ENCODE measurements at regions not wholly inside any gene's neighbourhood (a gene's known extent, or its start where the extent isn't known, plus 50 kb on each side); places are given as distances from the start of the nearest gene placed in this dataset.
"Not testable (repeated sequence)": the region's sequence is repeated elsewhere in the genome, so short reads cannot be mapped to it uniquely, and the experiment has no call there.

GRCh38 chr2:105669384-105669891 lies 75.3 kb upstream of the NCK2 start:
- TF ChIP-seq EP300 (IDR thresholded peaks at IDR 0.05) (no peak), POLR2AphosphoS5 (IDR thresholded peaks at IDR 0.05) (no peak), POLR2A (IDR thresholded peaks at IDR 0.05) (no peak), CTCF (IDR thresholded peaks at IDR 0.05) (no peak)
- Histone ChIP-seq H3K27ac (no peak overlapping the region), H3K4me1 (peaks cover 0 to 17% (median 0%) of the 10 kb centered on the region in 3 donors), H3K4me3 (no peak overlapping the region), H3K9me3 (peaks cover 0 to 31% (median 3%) of the 10 kb centered on the region in 3 donors), H3K36me3 (no peaks in the 10 kb centered on the region), H3K27me3 (no peaks in the 10 kb centered on the region)
- ATAC-seq = no peak
- WGBS, 2 donors (ENCODE audit: low coverage in 1 of 2) = 94 to 100% methylated on average over 2 to 4 of the region's 4 CpGs

GRCh38 chr2:105665480-105665879 lies 79.2 kb upstream of the NCK2 start:
- no peak for ATAC-seq
- H3K4me3 ChIP-seq = no peak overlapping the region
- 92 to 100% methylated on average over 1 of the region's 1 CpG for WGBS, 2 donors (ENCODE audit: low coverage in 1 of 2)
- H3K27me3 ChIP-seq = no peaks in the 10 kb centered on the region
- H3K9me3 ChIP-seq = peaks cover 0 to 34% (median 3%) of the 10 kb centered on the region in 3 donors
- TF ChIP-seq EP300 (IDR thresholded peaks at IDR 0.05) (no peak), CTCF (IDR thresholded peaks at IDR 0.05) (no peak), POLR2AphosphoS5 (IDR thresholded peaks at IDR 0.05) (no peak), POLR2A (IDR thresholded peaks at IDR 0.05) (no peak)
- H3K27ac ChIP-seq = no peak overlapping the region
- H3K4me1 ChIP-seq = peaks cover 0 to 5% (median 0%) of the 10 kb centered on the region in 3 donors
- no peaks in the 10 kb centered on the region for H3K36me3 ChIP-seq

- Histone ChIP-seq H3K27me3 (no peaks in the 10 kb centered on the region), H3K36me3 (no peaks in the 10 kb centered on the region), H3K4me1 (no peaks in the 10 kb centered on the region), H3K4me3 (no peak overlapping the region), H3K27ac (no peak overlapping the region), H3K9me3 (peaks cover 0 to 14% (median 0%) of the 10 kb centered on the region in 3 donors)
- 82 to 89% methylated on average over 4 of the region's 4 CpGs for WGBS, 2 donors (ENCODE audit: low coverage in 1 of 2)
- TF ChIP-seq POLR2AphosphoS5 (IDR thresholded peaks at IDR 0.05) = no peak
- no peak for TF ChIP-seq POLR2A (IDR thresholded peaks at IDR 0.05)
- no peak for TF ChIP-seq EP300 (IDR thresholded peaks at IDR 0.05)
- TF ChIP-seq CTCF (IDR thresholded peaks at IDR 0.05) = no peak
- ATAC-seq = no peak
Observed at GRCh38 chr2:105660489-105660888, 84.2 kb upstream of the NCK2 start.

- WGBS, 2 donors (ENCODE audit: low coverage in 1 of 2) = 67 to 100% methylated on average over 1 of the region's 4 CpGs
- not testable (repeated sequence) for H3K27ac ChIP-seq
Observed at GRCh38 chr2:105655723-105656606, 88.7 kb upstream of the NCK2 start.

GRCh38 chr2:105655244-105655643 lies 89.5 kb upstream of the NCK2 start:
- ATAC-seq = no peak
- Histone ChIP-seq H3K27me3 (no peaks in the 10 kb centered on the region), H3K4me1 (no peaks in the 10 kb centered on the region), H3K36me3 (no peaks in the 10 kb centered on the region), H3K4me3 (no peak overlapping the region), H3K27ac (no peak overlapping the region), H3K9me3 (no peaks in the 10 kb centered on the region)
- TF ChIP-seq EP300 (IDR thresholded peaks at IDR 0.05) (no peak), POLR2AphosphoS5 (IDR thresholded peaks at IDR 0.05) (no peak), CTCF (IDR thresholded peaks at IDR 0.05) (no peak), POLR2A (IDR thresholded peaks at IDR 0.05) (no peak)

More at GRCh38 chr2:105655723-105656606, 88.7 kb upstream of the NCK2 start:
- H3K4me3 ChIP-seq, H3K4me1 ChIP-seq, ATAC-seq, H3K27me3 ChIP-seq, H3K9me3 ChIP-seq, H3K36me3 ChIP-seq: not testable (repeated sequence)

Measured in gastroesophageal sphincter (tissue), 4 donors.